Spleen (tissue), 7 donors: ENCODE measurements at regions not wholly inside any gene's neighbourhood (a gene's known extent, or its start where the extent isn't known, plus 50 kb on each side); places are given as distances from the start of the nearest gene placed in this dataset.

Source experiments
- POLR2A ChIP-seq, 3 donors: fragments of 450-650 bp; IDR thresholded peaks; one replicate each; pipeline ENCODE4 v1.5.1; 2017; ENCODE audit warnings: antibody characterized with exemption in 3 of 3, mild to moderate bottlenecking in 1 of 3
- TF ChIP-seq, protein P1 (sequence below), 11 experiments: fragments of 200-600 bp in 7 of 11; fragments of 450-650 bp in 4 of 11; sonication (generic) in 4 of 11; IDR thresholded peaks in 8 of 11; conservative IDR thresholded peaks in 3 of 11; 1 replicate in 7 of 11; 2 replicates in 4 of 11; pipeline versions ENCODE4 v1.4.0 to v1.8.0; 2016 to 2021; ENCODE audit warnings: antibody characterized with exemption in 11 of 11, inconsistent platforms in 4 of 11, mild to moderate bottlenecking in 1 of 11
- donor health status: DM: no; HTN: no; CAD: no; lungs with moderate emphysema.
- donor health status: DM: no; HTN: no; CAD: no.
- donor health status: DM: no; HTN: no; CAD: no.

DNA sequence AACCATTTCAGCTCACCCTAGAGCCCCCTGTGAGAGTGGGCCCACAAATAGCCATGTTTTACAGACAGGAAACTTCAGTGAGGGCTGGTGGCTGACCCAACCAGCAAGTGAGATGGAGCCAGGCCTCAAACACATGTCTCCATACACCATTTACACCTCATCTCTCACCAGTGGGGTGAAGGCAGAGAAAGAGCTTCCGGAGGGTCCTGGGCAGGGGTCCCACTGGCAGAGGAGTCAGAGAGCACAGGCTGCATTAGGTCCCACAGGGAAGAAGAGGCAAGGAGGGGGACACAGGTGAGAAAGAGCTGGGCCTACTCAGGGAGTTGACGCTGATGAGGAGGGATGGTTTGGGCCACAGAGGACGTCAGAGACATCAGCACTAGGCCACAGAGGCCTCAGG lies 172.6 kb downstream of the VEGFA start:
- TF ChIP-seq POLR2A (IDR thresholded peaks at IDR 0.05): no peak
- TF ChIP-seq, protein P1, sequence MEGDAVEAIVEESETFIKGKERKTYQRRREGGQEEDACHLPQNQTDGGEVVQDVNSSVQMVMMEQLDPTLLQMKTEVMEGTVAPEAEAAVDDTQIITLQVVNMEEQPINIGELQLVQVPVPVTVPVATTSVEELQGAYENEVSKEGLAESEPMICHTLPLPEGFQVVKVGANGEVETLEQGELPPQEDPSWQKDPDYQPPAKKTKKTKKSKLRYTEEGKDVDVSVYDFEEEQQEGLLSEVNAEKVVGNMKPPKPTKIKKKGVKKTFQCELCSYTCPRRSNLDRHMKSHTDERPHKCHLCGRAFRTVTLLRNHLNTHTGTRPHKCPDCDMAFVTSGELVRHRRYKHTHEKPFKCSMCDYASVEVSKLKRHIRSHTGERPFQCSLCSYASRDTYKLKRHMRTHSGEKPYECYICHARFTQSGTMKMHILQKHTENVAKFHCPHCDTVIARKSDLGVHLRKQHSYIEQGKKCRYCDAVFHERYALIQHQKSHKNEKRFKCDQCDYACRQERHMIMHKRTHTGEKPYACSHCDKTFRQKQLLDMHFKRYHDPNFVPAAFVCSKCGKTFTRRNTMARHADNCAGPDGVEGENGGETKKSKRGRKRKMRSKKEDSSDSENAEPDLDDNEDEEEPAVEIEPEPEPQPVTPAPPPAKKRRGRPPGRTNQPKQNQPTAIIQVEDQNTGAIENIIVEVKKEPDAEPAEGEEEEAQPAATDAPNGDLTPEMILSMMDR (IDR thresholded peaks at IDR 0.05 in 8 of 11, conservative IDR thresholded peaks at IDR 0.05 in 3 of 11): no peak
